Urothelium cell line (cell line): ENCODE measurements at regions not wholly inside any gene's neighbourhood (a gene's known extent, or its start where the extent isn't known, plus 50 kb on each side); places are given as distances from the start of the nearest gene placed in this dataset.

Experiments
- DNase-seq: peaks from one replicate; pipeline ENCODE4 v3.0.0; 2011; ENCODE audit warnings: low spot score, mixed read lengths
- FAIRE-seq: peaks from 2 replicates; lab custom pipeline; 2011; peaks lifted over from hg19 to GRCh38; lab: Jason Lieb, UNC

- peak; percentile 9 for FAIRE-seq
- no peak for DNase-seq
Observed at GRCh38 chr7:97798046-97799019, 66.4 kb downstream of the TAC1 start.

GRCh38 chr7:97801108-97801507, 69.2 kb downstream of the TAC1 start:
- DNase-seq, result no peak
- no peak for FAIRE-seq
